ENCODE measurements at regions not wholly inside any gene's neighbourhood (a gene's known extent, or its start where the extent isn't known, plus 50 kb on each side); places are given as distances from the start of the nearest gene placed in this dataset.

GRCh38 chr2:75792996-75793395 lies 82.3 kb upstream of the GCFC2 start:
- TF ChIP-seq CTCF (IDR thresholded peaks at IDR 0.05), result no peak
- no peak for TF ChIP-seq EP300 (IDR thresholded peaks at IDR 0.05; ENCODE audit: borderline replicate concordance in 1 of 2, low read depth in 1 of 2, low read length in 1 of 2)
- no peak for TF ChIP-seq SIN3A (IDR thresholded peaks at IDR 0.05; ENCODE audit: borderline replicate concordance, low read depth, low read length)
- no peak for TF ChIP-seq JUND (IDR thresholded peaks at IDR 0.05)
- no peak for TF ChIP-seq NFIC (IDR thresholded peaks at IDR 0.05; ENCODE audit: borderline replicate concordance)
- TF ChIP-seq FOXJ3 (CRISPR knock-in tag; IDR thresholded peaks at IDR 0.05), result no peak
- TF ChIP-seq EZH2phosphoT487 (IDR thresholded peaks at IDR 0.05; ENCODE audit: borderline replicate concordance, low read depth), result no peak
- TF ChIP-seq TEAD4 (IDR thresholded peaks at IDR 0.05; ENCODE audit: borderline replicate concordance, insufficient read depth), result no peak
- no peak for TF ChIP-seq GABPA (IDR thresholded peaks at IDR 0.05; ENCODE audit: low read depth)
- no peak for TF ChIP-seq RFX5 (IDR thresholded peaks at IDR 0.05; ENCODE audit: low read length)
- TF ChIP-seq TAF1 (IDR thresholded peaks at IDR 0.05; ENCODE audit: borderline replicate concordance, low read depth, low read length), result no peak
